AG09309 (cell line): ENCODE measurements at regions not wholly inside any gene's neighbourhood (a gene's known extent, or its start where the extent isn't known, plus 50 kb on each side); places are given as distances from the start of the nearest gene placed in this dataset.

Experiments
- DNase-seq: peaks from one replicate; pipeline ENCODE4 v3.0.0-alpha.2; 2010; ENCODE audit warnings: low read depth
- H3K4me3 ChIP-seq: 2 replicates; pipeline ENCODE4 v1.5.1; 2011; ENCODE audit warnings: mild to moderate bottlenecking, low read depth, low read length, moderate library complexity; ENCODE audit not compliant: control insufficient read depth
- TF ChIP-seq, protein P1 (sequence below): IDR thresholded peaks from 2 replicates; pipeline ENCODE4 v1.5.1; 2011; ENCODE audit warnings: mild to moderate bottlenecking, low read depth, low read length, inconsistent platforms; ENCODE audit not compliant: insufficient read depth, control insufficient read depth; ENCODE audit errors: missing control alignments

DNA sequence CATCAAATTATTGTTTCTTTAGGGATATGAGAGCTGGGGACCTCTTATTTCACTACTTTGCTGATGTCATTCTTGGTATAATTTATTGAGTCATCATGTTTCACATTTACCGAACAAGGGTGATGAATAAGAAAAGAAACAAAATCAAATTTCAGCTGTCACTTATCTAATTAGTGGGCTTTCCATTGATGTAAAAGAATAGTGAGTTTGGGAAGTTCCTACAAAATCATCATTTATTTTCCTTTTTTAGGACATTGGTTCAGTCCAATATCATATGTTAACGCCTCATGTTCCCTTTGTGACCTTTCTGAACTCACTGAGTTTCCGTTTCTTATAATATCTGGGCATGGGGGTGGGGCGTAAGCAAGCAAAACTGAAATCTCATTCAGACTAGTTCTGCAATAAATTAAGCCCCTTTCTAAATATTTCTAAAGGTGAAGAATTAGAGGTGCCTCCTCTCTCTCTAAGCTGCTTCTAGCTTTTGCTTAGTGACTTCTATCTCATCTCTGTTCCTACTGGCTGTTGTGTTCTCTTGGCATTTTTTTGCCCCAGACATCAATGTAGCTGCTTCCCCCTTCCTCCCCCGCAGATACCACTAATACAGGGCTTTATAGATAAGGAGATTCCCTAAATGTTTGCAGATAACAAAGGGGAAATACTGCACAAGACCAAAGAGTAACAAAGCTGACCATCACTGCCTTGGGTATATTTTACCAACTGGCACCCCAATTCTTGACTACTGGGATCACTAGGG is 238.0 kb upstream of the CTNNB1 start:
- DNase-seq: no peak

DNA sequence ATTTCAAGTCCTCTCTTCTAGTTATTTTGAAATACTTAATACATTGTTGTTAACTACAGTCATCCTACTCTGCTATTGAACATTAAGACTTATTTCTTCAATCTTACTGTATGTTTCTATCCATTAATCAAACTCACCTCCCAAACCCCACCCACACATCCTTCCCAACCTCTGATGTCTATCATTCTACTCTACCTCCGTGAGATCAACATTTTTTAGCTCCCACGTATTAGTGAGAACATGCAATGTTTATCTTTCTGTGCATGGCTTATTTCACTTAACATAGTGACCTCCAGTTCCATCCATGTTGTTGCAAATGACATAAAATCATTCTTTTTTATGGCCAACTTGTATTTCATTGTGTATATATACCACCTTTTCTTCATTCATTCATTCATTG is 236.6 kb upstream of the CTNNB1 start:
- TF ChIP-seq, protein P1, sequence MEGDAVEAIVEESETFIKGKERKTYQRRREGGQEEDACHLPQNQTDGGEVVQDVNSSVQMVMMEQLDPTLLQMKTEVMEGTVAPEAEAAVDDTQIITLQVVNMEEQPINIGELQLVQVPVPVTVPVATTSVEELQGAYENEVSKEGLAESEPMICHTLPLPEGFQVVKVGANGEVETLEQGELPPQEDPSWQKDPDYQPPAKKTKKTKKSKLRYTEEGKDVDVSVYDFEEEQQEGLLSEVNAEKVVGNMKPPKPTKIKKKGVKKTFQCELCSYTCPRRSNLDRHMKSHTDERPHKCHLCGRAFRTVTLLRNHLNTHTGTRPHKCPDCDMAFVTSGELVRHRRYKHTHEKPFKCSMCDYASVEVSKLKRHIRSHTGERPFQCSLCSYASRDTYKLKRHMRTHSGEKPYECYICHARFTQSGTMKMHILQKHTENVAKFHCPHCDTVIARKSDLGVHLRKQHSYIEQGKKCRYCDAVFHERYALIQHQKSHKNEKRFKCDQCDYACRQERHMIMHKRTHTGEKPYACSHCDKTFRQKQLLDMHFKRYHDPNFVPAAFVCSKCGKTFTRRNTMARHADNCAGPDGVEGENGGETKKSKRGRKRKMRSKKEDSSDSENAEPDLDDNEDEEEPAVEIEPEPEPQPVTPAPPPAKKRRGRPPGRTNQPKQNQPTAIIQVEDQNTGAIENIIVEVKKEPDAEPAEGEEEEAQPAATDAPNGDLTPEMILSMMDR: no peak
- no peak for DNase-seq
- H3K4me3 ChIP-seq: no peak overlapping the region

More for the DNA sequence above, 238.0 kb upstream of the CTNNB1 start:
- no peak overlapping the region for H3K4me3 ChIP-seq
- TF ChIP-seq, protein P1: no peak

DNA sequence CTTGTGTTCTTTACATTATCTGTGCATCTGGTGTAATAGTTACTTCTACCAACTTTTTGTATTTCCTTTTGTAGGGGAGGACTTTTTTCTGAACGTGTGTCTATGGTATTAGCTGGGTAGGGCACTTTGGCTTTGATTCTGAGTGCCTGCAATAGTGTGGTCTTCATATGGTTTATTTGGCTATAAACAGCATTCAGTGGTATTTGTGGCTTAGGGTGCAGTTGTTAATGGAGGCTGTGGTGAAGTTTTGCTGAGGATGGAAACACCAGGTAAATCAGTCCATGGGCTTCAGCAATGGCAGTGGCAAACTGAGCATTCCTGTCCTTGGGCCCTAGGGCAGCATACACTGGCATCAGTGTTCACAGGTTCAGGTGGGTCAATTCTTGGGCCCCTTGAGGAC is 230.6 kb upstream of the CTNNB1 start:
- TF ChIP-seq, protein P1: no peak
- H3K4me3 ChIP-seq: no peak overlapping the region
- no peak for DNase-seq

DNA sequence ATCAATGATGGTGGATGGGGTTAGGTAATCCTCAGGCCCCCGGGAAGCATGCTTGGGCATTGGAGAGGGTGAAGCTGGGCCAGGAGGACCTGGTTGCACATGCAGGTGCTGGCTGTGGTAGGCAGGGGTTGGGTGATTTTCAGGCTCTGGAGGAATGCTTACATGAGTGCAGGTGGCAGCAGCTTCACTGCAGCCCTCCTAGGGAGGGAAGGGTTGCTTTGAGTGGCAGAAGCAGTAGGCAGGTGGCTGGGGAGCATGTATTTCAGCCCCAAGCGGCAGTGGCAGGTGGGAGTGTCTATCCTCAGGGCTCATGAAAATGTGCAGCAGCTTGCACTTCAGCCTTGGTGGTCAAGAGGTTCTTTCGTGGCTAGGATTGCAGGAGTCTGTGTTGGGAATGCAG is 230.0 kb upstream of the CTNNB1 start:
- no peak for DNase-seq
- H3K4me3 ChIP-seq: no peak overlapping the region
- TF ChIP-seq, protein P1: no peak

DNA sequence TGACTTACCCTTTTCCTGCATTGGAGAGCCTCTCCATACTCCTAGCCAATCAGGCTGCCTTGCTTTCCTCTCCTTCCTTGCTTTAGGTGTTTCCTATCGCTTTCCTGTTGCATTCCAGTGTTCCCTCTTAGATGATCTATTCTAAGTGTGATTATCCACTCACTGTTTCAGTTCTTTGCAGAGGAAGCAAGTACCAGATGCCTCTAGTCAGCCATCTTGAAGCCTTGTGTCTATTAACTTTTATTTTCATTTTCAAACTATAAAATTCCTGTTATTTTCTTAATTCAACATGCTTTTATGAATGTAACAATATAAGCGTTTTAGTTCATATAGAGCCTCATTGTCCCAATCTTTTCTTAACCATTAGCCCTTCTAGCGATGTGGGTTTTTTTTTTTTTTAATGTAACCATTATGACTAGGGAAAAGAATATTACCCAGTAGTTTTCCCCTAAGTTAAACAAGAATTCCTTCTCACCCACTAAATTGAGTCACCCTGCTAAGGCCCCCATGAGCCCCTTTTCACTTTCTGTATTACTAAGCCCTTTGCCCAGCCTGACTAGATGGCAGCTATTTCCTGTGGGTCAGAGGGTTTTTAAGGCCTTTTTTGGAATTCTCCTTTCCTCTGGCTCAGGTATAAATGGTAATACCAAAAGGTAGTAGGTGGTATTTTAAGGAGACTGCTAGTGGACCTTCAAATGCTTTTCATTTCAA is 229.4 kb upstream of the CTNNB1 start:
- no peak for DNase-seq
- TF ChIP-seq, protein P1: no peak
- H3K4me3 ChIP-seq: no peak overlapping the region

DNA sequence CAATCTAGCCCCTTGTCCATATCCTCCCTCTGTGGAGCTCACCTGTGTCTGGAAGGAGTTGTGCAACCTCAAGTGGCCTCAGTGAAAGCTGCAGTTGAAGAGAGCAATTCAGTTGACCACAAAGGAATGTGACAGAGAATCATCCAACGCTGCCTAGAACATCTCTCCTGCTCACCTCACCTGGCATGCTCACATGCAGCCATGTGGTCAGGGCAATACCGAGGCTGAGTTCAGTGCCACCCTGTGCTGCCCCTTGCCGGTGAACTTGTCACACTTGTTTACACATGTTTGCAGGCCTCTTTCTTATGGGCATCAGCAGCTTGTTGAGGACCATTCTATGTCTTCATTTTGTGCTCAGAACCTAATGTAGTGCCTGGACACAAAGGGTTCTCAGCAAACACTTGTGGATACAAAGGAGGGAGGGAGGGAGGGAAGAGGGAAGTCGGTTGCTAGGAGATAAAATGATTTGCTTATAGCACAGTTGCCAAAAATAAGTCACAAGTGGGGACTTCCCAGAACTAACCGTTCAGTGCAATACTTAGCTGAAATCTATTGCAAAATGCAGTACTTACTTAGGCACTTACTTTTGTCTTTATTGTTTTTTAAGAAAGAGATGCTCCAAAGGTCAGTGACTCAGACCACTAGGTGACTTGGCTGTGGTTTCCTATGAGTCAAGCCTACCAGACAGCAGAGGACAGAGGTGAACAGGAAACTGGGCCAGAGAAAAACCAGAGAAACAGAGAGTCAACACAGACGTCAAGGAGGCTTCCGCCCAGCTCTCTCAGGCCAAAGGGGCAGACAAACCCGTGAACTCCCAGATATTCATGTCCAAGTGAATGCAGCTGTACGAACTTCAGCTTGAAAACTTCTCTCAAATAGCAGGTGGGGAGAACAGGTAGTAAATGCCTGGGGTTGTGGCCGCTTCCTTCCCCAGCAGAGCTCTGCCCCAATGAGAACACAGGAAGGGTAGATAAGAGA is 227.8 kb upstream of the CTNNB1 start:
- TF ChIP-seq, protein P1: no peak
- peak; percentile 88 for DNase-seq
- no peak overlapping the region for H3K4me3 ChIP-seq
